Endodermal cell (in vitro differentiated cells): ENCODE measurements at regions not wholly inside any gene's neighbourhood (a gene's known extent, or its start where the extent isn't known, plus 50 kb on each side); places are given as distances from the start of the nearest gene placed in this dataset.
"Not testable (repeated sequence)": the region's sequence is repeated elsewhere in the genome, so short reads cannot be mapped to it uniquely, and the experiment has no call there.

ENCODE experiments used
- DNase-seq: peaks from one replicate; pipeline ENCODE4 v3.0.0-alpha.2; 2017
- H3K27ac ChIP-seq: 2 replicates; pipeline ENCODE4 v1.5.1; 2013; ENCODE audit warnings: mild to moderate bottlenecking, low read depth, low read length, moderate library complexity
- H3K27me3 ChIP-seq: 2 replicates; pipeline ENCODE4 v1.6.1; 2013; ENCODE audit warnings: mild to moderate bottlenecking, low read length, moderate library complexity; ENCODE audit not compliant: insufficient read depth, control insufficient read depth, poor library complexity, severe bottlenecking
- H3K36me3 ChIP-seq: 2 replicates; pipeline ENCODE4 v1.7.0; 2013; ENCODE audit warnings: mild to moderate bottlenecking, low read length, moderate library complexity; ENCODE audit not compliant: control insufficient read depth, insufficient read depth
- H3K4me1 ChIP-seq: one replicate; pipeline ENCODE4 v1.7.0; 2013; ENCODE audit warnings: low read length; ENCODE audit not compliant: control insufficient read depth, insufficient read depth
- H3K4me3 ChIP-seq: 2 replicates; pipeline ENCODE4 v1.5.1; 2013; ENCODE audit warnings: mild to moderate bottlenecking, low read length, moderate library complexity
- H3K9ac ChIP-seq: 2 replicates; pipeline ENCODE4 v1.6.1; 2013; ENCODE audit warnings: mild to moderate bottlenecking, low read length, moderate library complexity; ENCODE audit not compliant: poor library complexity, severe bottlenecking; ENCODE audit errors: extremely low read depth
- H3K9me3 ChIP-seq: 2 replicates; pipeline ENCODE4 v1.6.1; 2013; ENCODE audit warnings: mild to moderate bottlenecking, low read length, moderate library complexity; ENCODE audit not compliant: control insufficient read depth
- H3K27ac Mint-ChIP-seq: 2 replicates; pipeline ENCODE4 v1.8.0; 2020; ENCODE audit warnings: mixed read lengths
- H3K27me3 Mint-ChIP-seq: 2 replicates; pipeline ENCODE4 v1.8.0; 2021; ENCODE audit warnings: mild to moderate bottlenecking, mixed read lengths; ENCODE audit not compliant: insufficient read depth
- H3K36me3 Mint-ChIP-seq: 2 replicates; pipeline ENCODE4 v1.8.0; 2020; ENCODE audit warnings: low read depth, mixed read lengths
- H3K4me1 Mint-ChIP-seq: 2 replicates; pipeline ENCODE4 v1.8.0; 2020; ENCODE audit warnings: mixed read lengths
- H3K4me3 Mint-ChIP-seq: 2 replicates; pipeline ENCODE4 v1.8.0; 2020; ENCODE audit warnings: mild to moderate bottlenecking, moderate library complexity, mixed read lengths
- H3K9me3 Mint-ChIP-seq: 2 replicates; pipeline ENCODE4 v1.8.0; 2020; ENCODE audit warnings: mild to moderate bottlenecking, mixed read lengths
- CTCF ChIP-seq: fragments of 200-600 bp; sonication (generic); conservative IDR thresholded peaks from 2 replicates; pipeline ENCODE4 v1.5.0; 2021; ENCODE audit warnings: antibody characterized with exemption, mild to moderate bottlenecking
- WGBS, 2 experiments: methylation state at CpG; one replicate each; pipeline versions ENCODE4 v1.1.5 to v1.1.7; 2013; ENCODE audit warnings: missing lambda C conversion rate in 2 of 2, mixed read lengths in 1 of 2; ENCODE audit not compliant: insufficient coverage in 1 of 2, insufficient read length in 1 of 2; 5-methylcytosine and 5-hydroxymethylcytosine counted together

DNA sequence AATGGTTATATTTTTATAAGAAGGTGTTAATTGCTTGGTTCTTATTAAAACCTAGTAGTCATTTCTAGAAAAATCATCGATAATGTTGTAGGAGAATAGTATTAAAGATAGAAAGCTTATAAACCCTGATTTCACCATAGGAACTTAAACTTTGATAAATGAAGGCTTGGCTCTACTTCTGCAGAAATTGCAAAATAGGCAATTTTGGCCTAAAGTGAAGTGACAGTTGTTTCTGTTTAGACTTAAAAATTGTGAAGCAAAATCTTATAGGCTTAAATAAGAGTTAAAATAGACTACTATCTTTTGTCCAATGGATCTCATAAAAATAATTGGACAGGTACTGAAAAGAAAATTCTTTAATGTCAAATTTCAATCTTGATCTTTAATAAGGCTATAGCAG is 321.6 kb upstream of the FZD8 start:
- Histone ChIP-seq H3K36me3 (no peaks in the 10 kb centered on the region), H3K4me1 (no peaks in the 10 kb centered on the region), H3K9me3 (no peaks in the 10 kb centered on the region), H3K27ac (no peak overlapping the region), H3K27me3 (no peaks in the 10 kb centered on the region), H3K4me3 (no peak overlapping the region), H3K9ac (no peak overlapping the region)
- Mint-ChIP-seq H3K36me3 (no peaks in the 10 kb centered on the region), H3K27me3 (peaks cover 59% of the 10 kb centered on the region), H3K4me3 (no peak overlapping the region), H3K9me3 (no peaks in the 10 kb centered on the region), H3K4me1 (peaks cover 12% of the 10 kb centered on the region), H3K27ac (no peak overlapping the region)
- DNase-seq = no peak
- no peak for TF ChIP-seq CTCF
- WGBS, 2 experiments = 100% methylated on average over 1 of the region's 1 CpG; no CpG with 5 or more reads in 1 of the 2 experiments

GRCh38 chr10:35961501-35961900 is 319.4 kb upstream of the FZD8 start:
- 95% methylated on average over 3 of the region's 3 CpGs for WGBS, 2 experiments
- Mint-ChIP-seq H3K36me3 (no peaks in the 10 kb centered on the region), H3K27ac (no peak overlapping the region), H3K27me3 (peaks cover 42% of the 10 kb centered on the region), H3K4me3 (no peak overlapping the region), H3K9me3 (no peaks in the 10 kb centered on the region), H3K4me1 (peaks cover 18% of the 10 kb centered on the region)
- no peaks in the 10 kb centered on the region for H3K36me3 ChIP-seq
- H3K4me3 ChIP-seq = no peak overlapping the region
- DNase-seq = no peak
- no peak for TF ChIP-seq CTCF
- H3K9ac ChIP-seq = no peak overlapping the region
- H3K27ac ChIP-seq = no peak overlapping the region
- H3K27me3 ChIP-seq = no peaks in the 10 kb centered on the region
- no peaks in the 10 kb centered on the region for H3K4me1 ChIP-seq
- H3K9me3 ChIP-seq = no peaks in the 10 kb centered on the region

- no peak overlapping the region for H3K27ac Mint-ChIP-seq
- no peaks in the 10 kb centered on the region for H3K36me3 Mint-ChIP-seq
- Histone ChIP-seq H3K4me3 (no peak overlapping the region), H3K4me1 (no peaks in the 10 kb centered on the region), H3K9ac (no peak overlapping the region), H3K27ac (no peak overlapping the region), H3K9me3 (no peaks in the 10 kb centered on the region), H3K27me3 (no peaks in the 10 kb centered on the region), H3K36me3 (no peaks in the 10 kb centered on the region)
- 67 to 70% methylated on average over 7 of the region's 7 CpGs for WGBS, 2 experiments
- H3K27me3 Mint-ChIP-seq = peaks cover 28% of the 10 kb centered on the region
- H3K4me3 Mint-ChIP-seq = no peak overlapping the region
- no peak for DNase-seq
- H3K4me1 Mint-ChIP-seq = peaks cover 18% of the 10 kb centered on the region
- no peaks in the 10 kb centered on the region for H3K9me3 Mint-ChIP-seq
- TF ChIP-seq CTCF = no peak
Observed at GRCh38 chr10:35959252-35959651, 317.2 kb upstream of the FZD8 start.

- H3K4me3 Mint-ChIP-seq, H3K9ac ChIP-seq, H3K36me3 ChIP-seq, H3K27ac ChIP-seq, H3K27ac Mint-ChIP-seq, DNase-seq, H3K27me3 ChIP-seq, H3K4me1 ChIP-seq, H3K9me3 ChIP-seq, H3K9me3 Mint-ChIP-seq, H3K36me3 Mint-ChIP-seq, H3K4me3 ChIP-seq: not testable (repeated sequence)
- Mint-ChIP-seq H3K27me3 (peaks cover 28% of the 10 kb centered on the region), H3K4me1 (peaks cover 18% of the 10 kb centered on the region)
Observed at GRCh38 chr10:35958609-35959008, 316.5 kb upstream of the FZD8 start.
